DND-41 (cell line): ENCODE measurements at regions not wholly inside any gene's neighbourhood (a gene's known extent, or its start where the extent isn't known, plus 50 kb on each side); places are given as distances from the start of the nearest gene placed in this dataset.
"Not testable (repeated sequence)": the region's sequence is repeated elsewhere in the genome, so short reads cannot be mapped to it uniquely, and the experiment has no call there.

Experiments
- ATAC-seq: fragments of 200-7000 bp; cut with Tn5 transposase; 3 replicates; pipeline ENCODE4 v1.9.1; 2021; ENCODE audit warnings: low read depth; ENCODE audit not compliant: insufficient read depth
- DNase-seq: peaks from one replicate; pipeline ENCODE4 v3.0.0-alpha.2; 2020
- H2AFZ ChIP-seq: 2 replicates; pipeline ENCODE4 v1.6.0; 2012; ENCODE audit warnings: low read depth, low read length
- H3K27ac ChIP-seq: 2 replicates; pipeline ENCODE4 v1.5.1; 2012; ENCODE audit warnings: low read length, inconsistent platforms
- H3K27me3 ChIP-seq: fragments of 200-600 bp; sonication (generic); 2 replicates; pipeline ENCODE4 v1.6.0; 2012; ENCODE audit warnings: low read length, mild to moderate bottlenecking, inconsistent platforms; ENCODE audit not compliant: insufficient read depth, poor library complexity
- H3K36me3 ChIP-seq: 2 replicates; pipeline ENCODE4 v1.5.1; 2012; ENCODE audit warnings: low read length, inconsistent platforms; ENCODE audit not compliant: insufficient read depth
- H3K4me1 ChIP-seq: 2 replicates; pipeline ENCODE4 v1.5.1; 2012; ENCODE audit warnings: mild to moderate bottlenecking, low read length; ENCODE audit not compliant: insufficient read depth
- H3K4me2 ChIP-seq: 2 replicates; pipeline ENCODE4 v1.6.0; 2012; ENCODE audit warnings: mild to moderate bottlenecking, moderate library complexity, low read length, inconsistent platforms; ENCODE audit not compliant: insufficient read depth
- H3K4me3 ChIP-seq, 2 experiments: fragments of 200-600 bp in 1 of 2; shearing (Covaris generic) in 1 of 2; 2 replicates each; pipeline ENCODE4 v1.5.1; 2012 to 2016; ENCODE audit warnings: inconsistent platforms in 2 of 2, low read length in 2 of 2, mild to moderate bottlenecking in 2 of 2, low read depth in 1 of 2, moderate library complexity in 1 of 2
- H3K79me2 ChIP-seq: 2 replicates; pipeline ENCODE4 v1.6.0; 2012; ENCODE audit warnings: low read length, inconsistent platforms; ENCODE audit not compliant: insufficient read depth
- H3K9ac ChIP-seq: 2 replicates; pipeline ENCODE4 v1.6.0; 2012; ENCODE audit warnings: low read depth, mild to moderate bottlenecking, inconsistent platforms, low read length, moderate library complexity
- H3K9me3 ChIP-seq: 2 replicates; pipeline ENCODE4 v1.5.1; 2012; ENCODE audit warnings: low read length, moderate library complexity, mild to moderate bottlenecking, inconsistent platforms; ENCODE audit not compliant: insufficient read depth, severe bottlenecking
- H4K20me1 ChIP-seq: 2 replicates; pipeline ENCODE4 v1.6.0; 2012; ENCODE audit warnings: low read length; ENCODE audit not compliant: insufficient read depth
- CTCF ChIP-seq: IDR thresholded peaks from 2 replicates; pipeline ENCODE4 v1.5.1; 2012; ENCODE audit warnings: borderline replicate concordance, low read length, moderate library complexity, mild to moderate bottlenecking; ENCODE audit not compliant: poor library complexity, severe bottlenecking; ENCODE audit errors: extremely low read depth
- EZH2 ChIP-seq: IDR thresholded peaks from 3 replicates; pipeline ENCODE4 v1.6.1; 2012; ENCODE audit warnings: borderline replicate concordance, low read depth, mild to moderate bottlenecking, moderate library complexity, low read length, inconsistent platforms; ENCODE audit not compliant: severe bottlenecking

- not testable (repeated sequence) for H3K4me3 ChIP-seq, H3K4me2 ChIP-seq, ATAC-seq, H4K20me1 ChIP-seq, H3K79me2 ChIP-seq, H3K4me1 ChIP-seq, H3K27me3 ChIP-seq, H3K27ac ChIP-seq, H3K36me3 ChIP-seq, H3K9ac ChIP-seq, H2AFZ ChIP-seq, DNase-seq
- H3K9me3 ChIP-seq, result peaks cover 17% of the 10 kb centered on the region
Observed at GRCh38 chr20:30872252-30872651, 385.2 kb upstream of the DEFB115 start.

- not testable (repeated sequence) for H2AFZ ChIP-seq, H3K9me3 ChIP-seq, DNase-seq, H3K4me2 ChIP-seq, H3K4me3 ChIP-seq, H3K36me3 ChIP-seq, H3K79me2 ChIP-seq, H3K27ac ChIP-seq, H3K9ac ChIP-seq, H4K20me1 ChIP-seq, ATAC-seq, H3K4me1 ChIP-seq, H3K27me3 ChIP-seq
Observed at GRCh38 chr20:30875868-30876267, 381.6 kb upstream of the DEFB115 start.

- H3K27ac ChIP-seq, H3K4me2 ChIP-seq, H3K9me3 ChIP-seq, H2AFZ ChIP-seq, H3K27me3 ChIP-seq, H4K20me1 ChIP-seq, H3K9ac ChIP-seq, H3K79me2 ChIP-seq, H3K4me1 ChIP-seq, DNase-seq, H3K36me3 ChIP-seq, H3K4me3 ChIP-seq, ATAC-seq: not testable (repeated sequence)
Observed at GRCh38 chr20:30891400-30891799, 366.1 kb upstream of the DEFB115 start.

- Histone ChIP-seq H3K36me3 (no peaks in the 10 kb centered on the region), H4K20me1 (no peaks in the 10 kb centered on the region), H3K4me1 (no peaks in the 10 kb centered on the region), H3K27me3 (no peaks in the 10 kb centered on the region), H3K4me3 (no peak overlapping the region), H3K4me2 (no peak overlapping the region), H3K27ac (no peak overlapping the region), H3K9me3 (peaks cover 9% of the 10 kb centered on the region), H3K79me2 (no peaks in the 10 kb centered on the region), H3K9ac (no peak overlapping the region), H2AFZ (no peak overlapping the region)
- ATAC-seq (no peak), DNase-seq (no peak)
- TF ChIP-seq CTCF (no peak), EZH2 (no peak)
Observed at GRCh38 chr20:30892541-30893345, 364.7 kb upstream of the DEFB115 start.

- not testable (repeated sequence) for H2AFZ ChIP-seq, H3K9ac ChIP-seq, H3K27me3 ChIP-seq, H3K4me3 ChIP-seq, H3K79me2 ChIP-seq, H3K9me3 ChIP-seq, H4K20me1 ChIP-seq, ATAC-seq, H3K4me2 ChIP-seq, H3K4me1 ChIP-seq, H3K27ac ChIP-seq, DNase-seq, H3K36me3 ChIP-seq
Observed at GRCh38 chr20:30893346-30894314, 363.8 kb upstream of the DEFB115 start.

- H3K36me3 ChIP-seq, H3K4me1 ChIP-seq, H3K79me2 ChIP-seq, H3K4me2 ChIP-seq, H3K9ac ChIP-seq, H2AFZ ChIP-seq, H3K4me3 ChIP-seq, DNase-seq, H3K27ac ChIP-seq, H3K27me3 ChIP-seq, ATAC-seq, H4K20me1 ChIP-seq, H3K9me3 ChIP-seq: not testable (repeated sequence)
Observed at GRCh38 chr20:30894707-30895353, 362.6 kb upstream of the DEFB115 start.

GRCh38 chr20:30895354-30895711 is 362.1 kb upstream of the DEFB115 start:
- not testable (repeated sequence) for H3K4me2 ChIP-seq, H3K36me3 ChIP-seq, H3K27me3 ChIP-seq, H3K4me3 ChIP-seq, DNase-seq, ATAC-seq, H3K4me1 ChIP-seq, H2AFZ ChIP-seq, H3K9me3 ChIP-seq, H4K20me1 ChIP-seq, H3K27ac ChIP-seq, H3K79me2 ChIP-seq, H3K9ac ChIP-seq
